Stimulated activated CD4-positive, alpha-beta T cell treated with anti-CD3 and anti-CD28 coated beads, Interleukin-2, amount 100 ng/mL, for 24 hours (primary cell): ENCODE measurements at regions not wholly inside any gene's neighbourhood (a gene's known extent, or its start where the extent isn't known, plus 50 kb on each side); places are given as distances from the start of the nearest gene placed in this dataset.
"Not testable (repeated sequence)": the region's sequence is repeated elsewhere in the genome, so short reads cannot be mapped to it uniquely, and the experiment has no call there.

Experiments used
- DNase-seq, 2 donors: peaks; one replicate each; pipeline ENCODE4 v3.0.0-alpha.2; 2020

DNA sequence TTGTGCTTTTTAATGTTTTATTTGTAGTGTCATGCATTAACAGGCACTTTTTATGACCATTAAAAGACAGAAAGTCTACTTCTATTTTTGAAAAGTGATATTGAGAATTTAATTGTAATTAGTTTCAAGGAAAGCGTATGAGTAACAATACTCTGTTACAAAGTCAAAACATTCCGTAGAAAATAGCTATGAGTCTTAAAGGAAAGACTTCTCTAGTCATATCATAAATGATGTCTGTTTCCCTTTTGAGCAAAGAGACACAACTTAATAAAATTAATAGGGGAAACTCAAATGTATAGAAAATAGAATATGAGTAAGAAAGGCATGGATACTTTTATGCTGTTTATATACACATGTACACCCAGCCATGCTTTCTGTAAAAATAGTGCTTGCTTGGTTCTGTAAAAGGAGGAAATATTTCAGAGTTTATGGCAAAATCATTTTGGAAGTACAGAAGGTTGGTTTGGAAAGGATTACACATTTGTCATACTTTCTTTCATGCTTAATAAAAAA, 107.8 kb upstream of the AHI1 start:
- DNase-seq: no peak

DNA sequence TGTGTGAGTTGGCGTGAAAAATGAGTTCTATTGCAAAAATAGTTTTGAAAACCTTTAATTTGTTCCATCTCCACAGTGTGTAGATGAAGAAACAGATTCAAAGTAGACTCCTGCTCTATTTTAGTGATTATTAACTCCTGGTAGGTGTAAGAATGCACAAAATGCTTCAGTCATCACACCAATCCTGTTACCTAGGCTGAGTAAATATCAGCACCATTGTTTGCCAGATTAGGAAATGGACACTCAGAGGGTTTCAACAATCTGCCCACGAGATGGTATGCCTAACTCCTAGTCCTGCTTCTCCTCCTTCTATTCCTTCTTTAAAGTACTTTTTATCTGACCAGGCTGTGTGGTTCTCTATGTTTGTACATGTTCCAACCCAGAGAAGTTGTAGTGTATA, 108.9 kb upstream of the AHI1 start:
- DNase-seq: no peak

DNA sequence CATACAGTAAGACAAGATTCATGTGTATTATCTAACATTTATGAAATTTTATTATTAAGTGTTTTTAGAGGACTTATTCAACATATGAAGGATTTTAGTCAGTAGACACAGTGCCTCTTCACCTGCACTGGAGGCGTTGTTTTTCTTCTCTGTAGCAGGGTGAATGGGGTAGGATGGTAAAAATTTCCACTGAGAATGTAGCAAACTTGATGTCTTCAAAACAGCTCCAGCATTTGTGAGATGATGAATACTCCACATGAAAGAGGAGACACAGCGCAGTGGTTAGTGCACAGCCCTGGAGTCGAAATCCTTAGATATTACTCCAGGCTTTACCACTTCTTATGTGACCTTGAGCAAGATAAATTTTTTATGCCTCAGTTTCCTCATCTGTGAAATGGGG, 110.5 kb upstream of the AHI1 start:
- no peak for DNase-seq

DNA sequence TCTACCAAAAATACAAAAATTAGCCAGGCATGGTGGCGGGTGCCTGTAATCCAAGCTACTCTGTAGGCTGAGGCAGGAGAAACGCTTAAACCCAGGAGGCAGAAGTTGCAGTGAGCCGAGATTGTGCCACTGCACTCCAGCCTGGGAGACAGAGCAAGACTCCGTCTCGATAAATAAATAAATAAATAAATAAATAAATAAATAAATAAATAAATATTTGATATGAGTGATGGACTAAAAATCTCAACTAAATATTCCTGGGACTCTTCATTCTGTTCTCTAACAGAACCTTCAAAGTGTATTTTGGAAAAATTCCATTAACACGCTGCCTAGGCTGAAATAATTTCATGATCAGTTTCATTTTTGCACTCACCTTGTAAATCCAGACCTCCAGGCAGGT, 112.7 kb upstream of the AHI1 start:
- not testable (repeated sequence) for DNase-seq

DNA sequence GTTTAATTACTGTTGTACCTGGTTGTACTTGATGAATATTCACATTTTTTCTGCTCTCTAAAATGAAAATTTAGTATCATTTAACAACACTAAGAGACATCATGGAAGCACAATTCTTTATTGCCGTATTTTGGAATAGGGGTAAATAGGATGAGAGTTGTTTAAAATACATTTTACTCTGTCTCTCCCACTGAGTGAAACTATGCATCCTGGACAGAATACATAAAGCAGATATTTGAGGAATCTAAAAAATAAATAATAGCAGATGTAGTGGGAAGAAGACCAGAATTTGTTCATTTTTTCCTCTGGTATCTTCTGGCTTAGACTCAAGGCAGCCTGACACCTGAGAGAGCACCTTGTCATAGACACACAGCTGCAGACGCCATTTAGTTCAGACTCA, 119.1 kb upstream of the AHI1 start:
- DNase-seq: no peak

DNA sequence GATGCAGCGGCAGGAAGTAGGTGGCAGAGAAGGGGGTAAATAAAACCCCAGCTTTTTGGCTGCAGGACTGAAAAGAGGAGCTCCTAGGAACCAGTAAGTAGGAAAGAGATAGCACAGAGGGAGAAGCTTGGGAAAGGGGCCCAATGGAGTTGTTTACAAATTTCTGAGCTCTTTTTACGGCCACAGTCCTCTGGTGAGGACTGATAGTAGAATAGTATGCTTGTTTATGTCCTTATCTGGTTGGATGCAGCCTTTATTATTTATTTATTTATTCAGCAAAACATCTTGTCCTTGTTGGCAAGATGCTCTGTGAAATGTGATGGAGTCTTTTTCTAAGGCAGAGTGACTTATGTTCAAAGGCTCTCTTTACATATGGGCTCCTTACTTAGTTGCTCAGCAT, 119.7 kb upstream of the AHI1 start:
- no peak for DNase-seq

DNA sequence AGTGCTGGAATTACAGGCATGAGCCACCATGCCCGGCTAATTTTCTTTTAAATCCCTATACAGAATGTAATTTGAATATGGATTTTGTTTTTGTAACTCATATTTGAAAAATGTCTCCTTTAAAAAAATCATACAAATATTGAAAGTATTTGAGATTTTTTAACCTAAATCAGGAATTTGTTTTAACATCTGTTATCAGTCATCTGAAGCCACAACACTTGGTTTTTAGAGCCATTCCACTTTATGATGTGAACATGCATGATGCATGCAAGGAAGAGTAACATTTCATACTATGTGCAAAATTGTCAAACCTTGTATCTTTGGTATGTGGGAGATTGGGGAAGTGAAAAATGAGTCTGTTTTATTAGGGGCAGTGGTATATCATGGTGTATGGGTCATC, 124.5 kb upstream of the AHI1 start:
- DNase-seq: no peak

DNA sequence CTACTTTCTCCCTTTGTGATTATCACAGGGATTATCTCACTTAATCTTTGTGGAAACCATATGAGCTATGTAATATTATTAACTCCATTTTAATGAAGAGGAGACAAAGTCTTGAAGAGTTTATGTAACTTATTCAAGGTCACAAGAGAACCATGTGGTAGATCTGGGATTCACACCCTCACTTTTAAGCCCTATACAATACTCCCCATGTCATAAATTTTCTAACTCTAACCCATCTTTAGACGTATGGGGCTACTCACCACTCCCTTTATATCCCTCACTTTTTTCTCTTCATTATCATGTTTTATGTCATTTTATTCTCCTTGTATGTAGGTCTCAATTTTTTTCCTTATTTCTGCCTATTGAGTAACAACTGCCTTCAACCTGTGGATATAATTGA, 126.4 kb upstream of the AHI1 start:
- no peak for DNase-seq

DNA sequence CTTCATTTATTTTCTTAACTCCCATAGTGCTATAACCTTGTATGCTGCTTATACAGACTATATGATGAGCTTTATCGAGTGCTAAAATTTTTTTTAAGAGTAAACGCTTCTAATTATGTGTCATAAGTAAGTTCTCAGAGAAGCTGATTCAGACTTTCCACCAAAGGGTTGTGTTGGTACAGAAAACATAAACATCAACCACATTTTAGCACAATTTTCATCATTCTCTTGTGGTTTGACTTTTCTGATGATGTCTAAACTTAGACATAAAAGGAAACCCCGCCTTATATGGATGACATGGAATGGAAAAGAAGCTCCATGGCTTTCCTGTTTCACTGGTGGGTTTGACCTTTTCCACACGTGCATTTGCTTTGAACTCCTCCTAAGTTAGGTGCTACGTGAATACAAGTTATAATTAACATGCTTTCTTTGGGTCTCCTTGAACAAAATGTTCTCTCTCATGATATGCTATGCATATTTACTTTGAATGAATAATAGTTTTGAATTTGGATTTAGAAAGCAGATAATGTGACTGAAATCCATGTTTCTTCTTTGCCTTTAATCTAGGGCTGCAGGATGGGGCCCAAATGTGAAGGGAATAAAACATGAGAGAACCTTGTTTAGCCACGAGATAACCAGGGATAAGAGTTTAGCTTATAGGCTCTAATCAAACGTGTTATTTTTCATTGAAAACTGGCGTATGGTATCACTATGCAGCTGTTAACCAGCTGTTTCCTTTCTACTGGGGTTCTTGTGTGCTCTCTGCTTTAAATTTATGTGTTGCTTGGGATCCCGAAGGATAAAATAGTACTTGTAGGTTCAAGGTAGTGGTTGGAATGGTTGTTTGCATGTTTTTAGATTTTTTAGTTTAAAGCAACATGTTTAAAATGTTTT, 127.1 kb upstream of the AHI1 start:
- DNase-seq: no peak

DNA sequence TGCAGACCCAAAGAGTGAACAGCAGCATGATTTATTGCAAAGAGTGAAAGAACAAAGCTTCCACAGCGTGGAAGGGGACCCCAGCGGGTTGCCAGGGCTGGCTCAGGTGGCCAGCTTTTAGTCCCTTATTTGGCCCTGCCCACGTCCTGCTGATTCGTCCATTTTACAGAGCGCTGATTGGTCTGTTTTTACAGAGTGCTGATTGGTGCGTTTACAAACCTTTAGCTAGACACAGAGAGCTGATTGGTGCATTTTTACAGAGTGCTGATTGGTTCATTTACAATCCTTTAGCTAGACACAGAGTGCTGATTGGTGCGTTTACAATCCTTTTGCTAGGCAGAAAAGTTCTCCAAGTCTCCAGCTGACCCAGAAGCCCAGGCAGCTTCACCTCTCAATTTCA, 128.5 kb upstream of the AHI1 start:
- not testable (repeated sequence) for DNase-seq

DNA sequence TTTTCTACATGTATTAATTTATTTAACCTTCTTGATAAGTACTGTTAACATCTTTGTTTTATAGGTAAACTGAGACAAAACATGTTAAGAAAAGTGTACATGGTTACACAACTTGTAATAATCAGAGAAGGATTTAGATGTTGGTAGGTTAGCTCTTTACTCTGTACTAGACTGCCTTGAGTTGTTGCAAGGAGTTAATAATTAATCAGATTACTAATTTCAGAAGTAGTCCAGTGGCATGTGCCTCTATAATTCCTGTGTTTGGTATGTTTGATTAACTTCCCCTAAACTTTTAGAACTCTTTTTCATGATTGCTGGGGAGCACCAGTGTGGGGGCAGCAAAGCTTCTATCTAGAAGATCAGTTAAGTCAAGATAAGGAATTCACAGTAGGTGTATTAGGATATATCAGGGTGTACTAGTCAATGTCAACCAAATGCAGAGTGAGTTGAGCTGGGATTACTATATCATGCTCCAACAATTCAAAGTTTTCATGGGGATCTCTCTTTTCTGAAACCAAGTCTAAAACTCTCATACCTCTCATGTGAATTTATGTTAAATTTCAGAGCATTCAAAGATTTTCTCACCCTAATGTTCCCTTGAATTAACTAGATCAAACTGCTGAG, 129.7 kb upstream of the AHI1 start:
- no peak for DNase-seq

DNA sequence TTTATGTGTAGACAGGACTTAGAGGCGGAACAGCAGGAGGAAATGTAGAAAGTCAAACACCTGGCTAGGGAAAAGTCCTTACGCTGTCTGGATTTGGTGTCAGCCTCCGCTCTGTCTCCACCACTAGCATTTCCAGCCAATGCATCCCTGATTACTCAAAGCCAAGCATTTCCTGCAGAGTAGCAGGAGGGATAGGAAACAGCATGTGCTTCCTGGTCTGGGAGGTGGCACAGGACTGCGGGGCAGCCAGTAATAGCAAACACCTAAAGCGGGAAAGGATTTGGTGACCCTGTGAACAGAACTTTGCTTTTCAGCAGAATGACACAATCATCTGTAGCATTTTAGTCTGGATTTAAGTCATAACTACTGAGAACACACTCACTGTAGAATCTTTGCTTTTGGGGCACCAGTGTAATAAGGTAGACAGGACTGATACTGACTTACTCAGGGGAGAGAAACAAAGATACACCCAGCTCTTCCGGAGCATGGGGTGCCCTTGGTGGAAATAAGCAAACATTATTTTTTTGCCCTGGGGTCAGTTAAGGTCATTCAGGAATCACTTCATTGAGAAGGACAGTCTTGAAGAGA, 133.3 kb upstream of the AHI1 start:
- DNase-seq: no peak

DNA sequence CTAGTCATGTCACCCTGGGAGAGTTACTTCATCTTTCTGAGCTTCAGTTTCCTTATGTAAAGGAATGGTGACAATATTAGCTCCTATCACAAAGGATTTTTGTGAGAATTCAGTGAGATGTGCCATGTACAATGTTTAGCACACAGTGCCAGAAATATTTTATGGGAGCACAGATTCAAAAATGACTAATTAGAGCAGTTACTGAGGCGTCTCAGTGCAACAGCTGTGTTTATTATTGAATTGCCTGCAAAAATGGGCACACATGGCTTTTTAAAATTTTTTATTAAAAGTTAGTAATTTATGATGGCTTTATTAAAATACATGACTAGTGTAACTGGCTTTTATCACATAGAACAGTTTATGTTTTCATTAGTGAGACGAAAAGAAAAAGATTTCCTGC, 134.3 kb upstream of the AHI1 start:
- no peak for DNase-seq

DNA sequence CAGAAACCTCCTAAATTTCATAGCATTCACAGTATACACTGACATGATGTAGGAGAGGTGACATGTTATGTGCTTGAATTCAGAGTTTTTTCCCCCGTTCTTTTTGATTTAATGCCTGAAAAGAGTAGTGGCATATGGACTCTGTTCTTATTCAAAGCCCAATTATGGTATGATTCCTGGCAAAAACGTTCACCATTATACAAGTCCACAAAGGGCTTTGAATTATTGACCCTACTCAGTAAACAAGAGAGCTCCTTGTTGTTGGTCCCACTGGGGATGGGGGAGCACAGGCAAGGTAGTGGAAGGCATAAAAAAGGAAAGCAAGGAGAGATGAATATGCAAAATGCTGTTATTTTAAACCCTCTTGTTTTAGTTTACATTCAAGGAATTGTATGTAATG, 136.0 kb upstream of the AHI1 start:
- DNase-seq: no peak

DNA sequence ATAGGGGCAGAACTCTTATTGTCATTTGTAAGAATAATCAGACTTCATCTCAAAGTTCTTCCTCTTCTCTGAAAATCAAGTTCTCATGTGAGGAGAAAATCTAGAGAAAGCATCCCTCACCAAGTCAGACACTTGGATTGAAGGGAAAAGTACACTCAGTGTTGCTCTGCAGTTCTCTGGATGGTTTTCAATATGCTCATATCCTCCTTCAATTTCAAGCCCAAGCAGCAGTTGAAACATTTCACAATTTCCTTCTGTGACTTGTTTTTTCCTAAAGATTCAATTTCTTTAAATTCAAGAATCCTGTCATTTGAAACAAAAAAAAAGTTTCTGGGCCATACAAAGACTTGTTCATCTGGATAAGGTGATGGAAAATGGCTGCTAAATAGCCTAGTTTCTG, 140.2 kb upstream of the AHI1 start:
- DNase-seq: no peak

DNA sequence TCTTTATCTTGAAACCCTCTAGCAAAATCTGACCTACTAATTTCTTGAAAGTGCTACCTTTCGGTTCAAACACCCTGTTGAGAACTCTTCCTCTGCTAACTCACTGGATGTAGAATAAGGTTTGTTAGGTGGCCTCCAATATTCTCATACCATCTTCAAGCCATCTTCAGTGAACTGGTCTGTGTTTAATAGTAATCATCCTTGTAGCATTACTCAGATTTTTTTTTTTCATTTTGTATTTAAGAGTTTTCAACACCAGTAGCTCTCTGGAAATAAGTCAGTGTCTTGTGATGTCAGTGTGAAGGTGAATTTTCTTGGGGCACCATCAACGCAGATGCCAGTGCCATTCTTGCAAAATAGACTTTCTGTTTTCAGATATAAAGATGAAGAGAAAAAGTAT, 140.6 kb upstream of the AHI1 start:
- no peak for DNase-seq

DNA sequence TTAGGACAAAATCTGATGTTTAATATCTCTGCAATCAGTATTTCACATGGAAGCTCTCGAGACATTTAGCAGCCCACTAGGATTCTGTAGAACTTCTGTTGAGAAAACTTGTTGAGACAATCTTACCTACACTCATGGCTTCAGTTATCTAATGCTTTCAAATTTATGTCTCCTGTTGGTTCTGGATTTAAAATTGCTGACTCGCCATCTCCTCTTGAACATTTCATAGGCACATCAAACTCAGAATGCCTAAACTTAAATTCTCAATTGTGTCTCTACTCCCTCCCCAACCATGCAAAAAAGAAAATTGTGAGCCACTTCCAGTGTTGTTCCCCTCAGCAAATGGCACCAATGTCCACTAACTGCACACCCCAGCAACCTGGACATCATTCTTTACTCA, 142.5 kb upstream of the AHI1 start:
- DNase-seq: no peak

DNA sequence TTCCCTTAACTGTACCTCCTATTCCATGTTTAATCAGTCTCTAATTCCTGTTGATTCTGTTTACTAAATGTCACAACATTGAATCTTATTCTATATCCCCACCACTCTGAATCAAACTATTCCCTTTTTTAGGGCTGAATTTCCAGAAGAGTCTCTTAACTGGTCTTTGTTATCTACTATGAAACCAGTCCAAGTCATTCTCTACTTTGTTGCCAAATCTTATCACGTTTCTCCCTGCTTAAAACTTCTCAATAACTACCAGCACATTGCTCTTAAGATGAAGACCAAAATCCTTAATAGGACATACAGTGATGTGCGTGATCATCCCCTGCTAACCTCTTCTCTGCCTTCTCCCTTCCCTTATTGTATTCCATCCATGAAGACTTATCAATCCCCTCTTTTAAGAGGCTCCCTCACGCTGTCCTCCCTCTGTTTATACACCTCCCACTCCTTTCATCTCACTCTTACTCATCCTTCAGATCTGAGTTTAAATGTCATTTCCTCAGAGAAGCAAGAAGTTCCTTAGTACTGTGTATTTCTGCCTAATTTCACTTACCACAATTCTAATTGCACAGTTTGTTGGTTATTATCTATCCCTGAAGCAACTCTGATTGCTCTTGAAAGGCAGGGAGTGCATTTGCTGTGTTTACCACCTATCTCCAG, 143.0 kb upstream of the AHI1 start:
- DNase-seq: no peak

DNA sequence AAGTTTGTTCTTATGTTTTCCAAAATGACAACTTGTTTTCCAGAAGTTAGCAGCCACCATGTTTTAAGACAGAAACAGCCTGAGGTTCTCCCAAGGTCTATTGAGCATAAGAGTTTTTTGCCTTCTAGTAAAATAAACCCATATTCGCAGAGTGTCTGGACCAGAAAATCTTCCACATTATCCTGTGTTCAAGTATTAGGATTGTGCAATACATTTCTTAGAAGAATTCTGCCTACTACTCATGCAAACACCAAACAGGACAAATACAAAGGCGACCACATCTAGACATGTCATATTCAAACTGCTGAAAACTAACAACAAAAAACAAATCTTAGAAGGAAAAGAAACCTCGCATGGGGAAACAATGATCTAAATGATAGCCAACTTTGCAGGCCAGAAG, 145.4 kb upstream of the AHI1 start:
- DNase-seq: no peak

DNA sequence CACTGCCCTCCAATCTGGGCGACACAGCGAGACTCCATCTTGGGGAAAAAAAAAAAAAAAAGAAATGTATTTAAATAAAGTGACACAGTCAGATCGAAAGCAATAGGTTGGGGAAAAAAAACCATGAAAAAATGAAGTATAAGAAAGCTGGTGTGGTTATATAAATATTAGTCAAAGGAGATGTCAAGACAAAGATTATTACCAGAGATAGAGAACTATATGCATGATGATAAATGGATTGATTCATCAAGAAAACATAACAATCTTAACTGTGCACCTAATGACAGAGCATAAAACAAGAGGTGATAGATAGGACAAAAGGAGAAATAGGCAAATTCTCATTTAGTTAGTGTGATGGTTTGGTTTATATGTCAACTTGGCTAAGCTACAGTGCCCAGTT, 146.9 kb upstream of the AHI1 start:
- DNase-seq: no peak

DNA sequence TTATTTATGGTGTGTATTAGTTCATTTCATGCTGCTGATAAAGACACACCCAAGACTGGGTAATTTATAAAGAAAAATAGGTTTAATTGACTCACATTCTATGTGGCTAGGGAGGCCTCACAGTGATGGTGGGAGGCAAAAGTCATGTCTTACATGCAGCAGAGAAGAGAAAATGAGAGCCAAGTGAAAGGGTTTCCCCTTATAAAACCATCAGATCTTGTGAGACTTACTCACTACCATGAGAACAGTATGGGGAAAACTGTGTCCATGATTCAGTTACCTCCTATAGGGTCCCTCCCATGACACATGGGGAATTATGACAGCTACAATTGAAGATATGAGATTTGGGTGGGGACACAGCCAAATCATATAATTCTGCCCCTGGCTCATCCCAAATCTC, 150.0 kb upstream of the AHI1 start:
- peak; percentile 17 to 44 for DNase-seq

DNA sequence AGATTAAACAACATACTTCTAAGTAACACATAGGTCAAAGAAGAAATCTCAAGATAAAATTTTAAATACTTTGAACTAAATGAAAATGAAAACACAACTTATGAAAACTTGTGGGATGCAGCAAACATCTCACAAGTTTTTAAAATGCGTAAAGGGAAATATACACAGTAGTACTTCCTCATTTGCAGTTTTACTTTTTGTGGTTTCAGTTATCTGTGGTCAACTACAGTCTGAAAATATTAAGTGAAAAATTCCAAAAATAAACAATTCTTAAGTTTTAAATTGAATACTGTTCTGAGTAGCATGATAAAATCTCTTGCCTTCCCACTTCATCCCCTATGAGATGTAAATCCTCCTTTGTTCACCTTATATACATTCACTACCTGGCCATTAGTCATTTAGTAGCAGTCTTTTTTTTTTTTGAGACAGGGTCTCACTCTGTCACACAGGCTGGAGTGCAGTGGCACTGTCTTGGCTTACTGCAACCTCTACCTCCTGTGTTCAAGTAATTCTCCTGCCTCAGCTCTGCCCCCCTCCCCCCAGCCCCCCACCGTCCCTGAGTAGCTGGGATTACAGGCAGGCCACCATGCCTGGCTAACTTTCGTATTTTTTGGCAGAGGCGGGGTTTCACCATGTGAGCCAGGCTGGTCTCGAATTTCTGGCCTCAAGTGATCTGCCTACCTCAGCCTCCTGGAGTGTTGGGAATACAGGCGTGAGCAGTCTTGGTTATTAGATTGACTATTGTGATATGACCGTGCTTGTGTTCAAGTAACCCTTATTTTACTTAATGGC, 154.6 kb upstream of the AHI1 start:
- no peak for DNase-seq

DNA sequence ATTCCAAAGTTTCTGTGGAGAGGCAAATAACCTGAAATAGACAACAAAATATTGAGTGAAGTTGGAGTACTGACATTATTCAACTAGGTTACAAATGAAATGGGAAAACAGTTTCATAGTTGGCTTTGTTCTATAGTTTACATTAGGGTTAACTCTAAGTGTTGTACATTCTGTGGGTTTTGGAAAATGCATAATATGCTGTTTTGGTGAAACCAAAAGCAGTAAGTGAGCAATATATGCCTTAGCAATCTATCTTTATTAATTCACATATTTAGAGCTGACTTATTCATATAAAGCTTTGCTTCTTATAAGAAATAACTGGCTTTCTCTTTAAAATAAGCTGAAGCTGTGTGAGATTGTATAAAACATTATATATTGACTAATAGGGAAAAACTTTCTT, 157.5 kb upstream of the AHI1 start:
- DNase-seq: no peak
